ENCODE measurements at regions not wholly inside any gene's neighbourhood (a gene's known extent, or its start where the extent isn't known, plus 50 kb on each side); places are given as distances from the start of the nearest gene placed in this dataset.

DNA sequence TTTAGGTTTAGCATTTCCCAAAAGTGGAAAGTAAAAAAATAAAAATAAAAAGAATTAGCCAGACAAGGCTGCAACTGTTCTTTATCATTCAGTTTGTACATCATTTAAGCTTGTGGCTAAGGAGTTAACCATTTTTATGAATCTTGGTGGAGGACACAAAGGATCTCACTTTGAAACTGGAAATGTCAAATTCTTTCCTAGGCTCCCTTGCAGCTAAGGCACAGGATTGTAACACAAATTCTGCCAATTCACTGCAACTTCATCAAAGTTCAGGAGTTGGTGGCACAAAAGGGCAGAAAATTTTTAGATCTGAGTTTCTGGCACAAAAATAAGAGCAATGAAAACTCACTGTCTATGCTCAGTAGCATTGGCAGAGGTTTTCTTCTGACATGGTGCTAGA lies 211.2 kb upstream of the SYT10 start:
- TF ChIP-seq, protein P1, sequence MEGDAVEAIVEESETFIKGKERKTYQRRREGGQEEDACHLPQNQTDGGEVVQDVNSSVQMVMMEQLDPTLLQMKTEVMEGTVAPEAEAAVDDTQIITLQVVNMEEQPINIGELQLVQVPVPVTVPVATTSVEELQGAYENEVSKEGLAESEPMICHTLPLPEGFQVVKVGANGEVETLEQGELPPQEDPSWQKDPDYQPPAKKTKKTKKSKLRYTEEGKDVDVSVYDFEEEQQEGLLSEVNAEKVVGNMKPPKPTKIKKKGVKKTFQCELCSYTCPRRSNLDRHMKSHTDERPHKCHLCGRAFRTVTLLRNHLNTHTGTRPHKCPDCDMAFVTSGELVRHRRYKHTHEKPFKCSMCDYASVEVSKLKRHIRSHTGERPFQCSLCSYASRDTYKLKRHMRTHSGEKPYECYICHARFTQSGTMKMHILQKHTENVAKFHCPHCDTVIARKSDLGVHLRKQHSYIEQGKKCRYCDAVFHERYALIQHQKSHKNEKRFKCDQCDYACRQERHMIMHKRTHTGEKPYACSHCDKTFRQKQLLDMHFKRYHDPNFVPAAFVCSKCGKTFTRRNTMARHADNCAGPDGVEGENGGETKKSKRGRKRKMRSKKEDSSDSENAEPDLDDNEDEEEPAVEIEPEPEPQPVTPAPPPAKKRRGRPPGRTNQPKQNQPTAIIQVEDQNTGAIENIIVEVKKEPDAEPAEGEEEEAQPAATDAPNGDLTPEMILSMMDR (IDR thresholded peaks at IDR 0.05; ENCODE audit: low read length), result no peak
- TF ChIP-seq EZH2 (IDR thresholded peaks at IDR 0.05; ENCODE audit: borderline replicate concordance, low read length), result no peak

All from OCI-LY1 (cell line).